ENCODE measurements at regions not wholly inside any gene's neighbourhood (a gene's known extent, or its start where the extent isn't known, plus 50 kb on each side); places are given as distances from the start of the nearest gene placed in this dataset.

- no peak for DNase-seq (ENCODE audit: low spot score)
- H3K4me1 ChIP-seq (ENCODE audit: control insufficient read depth in 4 of 4, insufficient read depth in 4 of 4, low read length in 3 of 4) = no peaks in the 10 kb centered on the region
- H3K9ac ChIP-seq (ENCODE audit: low read depth in 1 of 2, low read length in 2 of 2) = no peak overlapping the region
- TF ChIP-seq JUND (IDR thresholded peaks at IDR 0.05) (no peak), NR2F2 (IDR thresholded peaks at IDR 0.05) (no peak), FOXA2 (IDR thresholded peaks at IDR 0.05) (no peak), TAF1 (conservative IDR thresholded peaks at IDR 0.05) (no peak), YY1 (IDR thresholded peaks at IDR 0.05) (no peak), MAX (IDR thresholded peaks at IDR 0.05) (no peak), GABPA (IDR thresholded peaks at IDR 0.05 in 1 of 2, conservative IDR thresholded peaks at IDR 0.05 in 1 of 2) (no peak), RXRA (IDR thresholded peaks at IDR 0.05) (no peak), ZBTB33 (IDR thresholded peaks at IDR 0.05) (no peak), EGR1 (IDR thresholded peaks at IDR 0.05; ENCODE audit: low read depth in 2 of 2) (no peak)
- H3K36me3 ChIP-seq (ENCODE audit: control insufficient read depth in 4 of 4, insufficient read depth in 3 of 4, low read depth in 1 of 4, low read length in 3 of 4) = no peaks in the 10 kb centered on the region
- no peaks in the 10 kb centered on the region for H3K27me3 ChIP-seq (ENCODE audit: control insufficient read depth in 4 of 4, insufficient read depth in 4 of 4, low read length in 3 of 4)
- H3K4me3 ChIP-seq (ENCODE audit: low read depth in 1 of 3, low read length in 3 of 3) = no peak overlapping the region
- no peak overlapping the region for H3K27ac ChIP-seq (ENCODE audit: low read depth in 1 of 2, low read length in 2 of 2)
- no peaks in the 10 kb centered on the region for H3K9me3 ChIP-seq (ENCODE audit: control insufficient read depth in 4 of 4, low read length in 3 of 4)
Observed at GRCh38 chr4:125938541-125938940, 623.8 kb downstream of the FAT4 start.

- 41% methylated on average over 2 of the region's 2 CpGs for WGBS
- TF ChIP-seq ATF3 (IDR thresholded peaks at IDR 0.05) (no peak), MAX (IDR thresholded peaks at IDR 0.05) (no peak), REST (IDR thresholded peaks at IDR 0.05) (no peak), CTCF (IDR thresholded peaks at IDR 0.05; ENCODE audit: low read depth, low read length, missing input control) (no peak), NR2F2 (IDR thresholded peaks at IDR 0.05) (no peak), FOXA2 (IDR thresholded peaks at IDR 0.05) (no peak), RXRA (IDR thresholded peaks at IDR 0.05) (no peak), TAF1 (conservative IDR thresholded peaks at IDR 0.05) (no peak), EGR1 (IDR thresholded peaks at IDR 0.05; ENCODE audit: low read depth in 2 of 2) (no peak), JUND (IDR thresholded peaks at IDR 0.05) (no peak), SP1 (IDR thresholded peaks at IDR 0.05) (no peak), RAD21 (IDR thresholded peaks at IDR 0.05) (no peak), HNF4G (IDR thresholded peaks at IDR 0.05) (no peak)
Observed at GRCh38 chr4:125940426-125940825, 625.7 kb downstream of the FAT4 start.

More at GRCh38 chr4:125940426-125940825, 625.7 kb downstream of the FAT4 start:
- Histone ChIP-seq H3K4me1 (ENCODE audit: control insufficient read depth in 4 of 4, insufficient read depth in 4 of 4, low read length in 3 of 4) (no peaks in the 10 kb centered on the region), H3K27ac (ENCODE audit: low read depth in 1 of 2, low read length in 2 of 2) (no peak overlapping the region), H3K36me3 (ENCODE audit: control insufficient read depth in 4 of 4, insufficient read depth in 3 of 4, low read depth in 1 of 4, low read length in 3 of 4) (no peaks in the 10 kb centered on the region), H3K4me3 (ENCODE audit: low read depth in 1 of 3, low read length in 3 of 3) (no peak overlapping the region), H3K9ac (ENCODE audit: low read depth in 1 of 2, low read length in 2 of 2) (no peak overlapping the region), H3K9me3 (ENCODE audit: control insufficient read depth in 4 of 4, low read length in 3 of 4) (no peaks in the 10 kb centered on the region), H3K27me3 (ENCODE audit: control insufficient read depth in 4 of 4, insufficient read depth in 4 of 4, low read length in 3 of 4) (no peaks in the 10 kb centered on the region)
- no peak for DNase-seq (ENCODE audit: low spot score)
